Gastroesophageal sphincter (tissue), 3 donors: ENCODE measurements at regions not wholly inside any gene's neighbourhood (a gene's known extent, or its start where the extent isn't known, plus 50 kb on each side); places are given as distances from the start of the nearest gene placed in this dataset.

ENCODE experiments used
- POLR2A ChIP-seq, 2 donors: fragments of 450-650 bp; IDR thresholded peaks; one replicate each; pipeline ENCODE4 v1.6.1; 2017; ENCODE audit warnings: antibody characterized with exemption in 2 of 2, mild to moderate bottlenecking in 2 of 2, moderate library complexity in 1 of 2
- TF ChIP-seq, protein P1 (sequence below), 4 experiments: fragments of 200-600 bp in 2 of 4; fragments of 450-650 bp in 2 of 4; sonication (generic) in 1 of 4; IDR thresholded peaks; one replicate each; pipeline ENCODE4 v1.5.1; 2017 to 2019; ENCODE audit warnings: antibody characterized with exemption in 4 of 4, mild to moderate bottlenecking in 2 of 4, moderate library complexity in 2 of 4

DNA sequence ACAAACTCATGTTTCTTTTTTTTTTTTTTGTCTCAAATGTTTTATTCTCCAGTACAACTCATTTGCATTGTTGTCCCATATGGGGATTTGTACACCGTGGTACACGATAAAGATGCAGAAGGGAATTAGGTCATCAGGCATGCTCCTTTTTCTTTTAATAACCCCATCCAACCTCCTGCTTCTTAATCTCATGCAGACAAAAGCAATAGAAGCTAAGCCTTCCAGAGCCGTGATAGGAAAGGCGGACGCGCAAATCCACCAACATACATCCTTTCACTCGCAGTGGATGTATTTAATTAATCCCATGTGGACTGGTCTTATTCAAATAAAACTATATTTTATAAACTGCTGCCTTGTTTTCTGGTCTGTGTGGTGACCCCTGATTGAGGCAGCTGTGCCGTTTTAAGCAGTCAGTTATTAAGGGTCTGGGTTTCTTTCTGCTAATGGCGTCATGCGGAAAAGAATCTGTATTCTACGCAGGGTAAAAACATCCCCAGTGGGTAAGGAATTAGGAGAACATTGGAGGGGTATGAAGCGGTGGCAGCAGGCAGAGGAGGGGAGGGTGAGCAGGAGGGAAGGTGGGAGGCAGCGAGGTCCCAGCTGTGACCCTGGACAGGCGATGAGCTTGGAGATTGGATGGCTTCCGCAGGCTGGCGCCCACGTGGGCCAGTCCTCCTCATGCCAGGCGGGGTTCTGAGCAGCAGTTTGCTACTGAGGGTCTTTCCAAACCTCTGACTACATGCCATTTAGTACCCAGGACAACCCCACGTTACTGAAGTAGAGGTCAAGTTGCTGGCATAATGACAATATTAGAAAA lies 172.8 kb downstream of the LINC00237 start:
- TF ChIP-seq, protein P1, sequence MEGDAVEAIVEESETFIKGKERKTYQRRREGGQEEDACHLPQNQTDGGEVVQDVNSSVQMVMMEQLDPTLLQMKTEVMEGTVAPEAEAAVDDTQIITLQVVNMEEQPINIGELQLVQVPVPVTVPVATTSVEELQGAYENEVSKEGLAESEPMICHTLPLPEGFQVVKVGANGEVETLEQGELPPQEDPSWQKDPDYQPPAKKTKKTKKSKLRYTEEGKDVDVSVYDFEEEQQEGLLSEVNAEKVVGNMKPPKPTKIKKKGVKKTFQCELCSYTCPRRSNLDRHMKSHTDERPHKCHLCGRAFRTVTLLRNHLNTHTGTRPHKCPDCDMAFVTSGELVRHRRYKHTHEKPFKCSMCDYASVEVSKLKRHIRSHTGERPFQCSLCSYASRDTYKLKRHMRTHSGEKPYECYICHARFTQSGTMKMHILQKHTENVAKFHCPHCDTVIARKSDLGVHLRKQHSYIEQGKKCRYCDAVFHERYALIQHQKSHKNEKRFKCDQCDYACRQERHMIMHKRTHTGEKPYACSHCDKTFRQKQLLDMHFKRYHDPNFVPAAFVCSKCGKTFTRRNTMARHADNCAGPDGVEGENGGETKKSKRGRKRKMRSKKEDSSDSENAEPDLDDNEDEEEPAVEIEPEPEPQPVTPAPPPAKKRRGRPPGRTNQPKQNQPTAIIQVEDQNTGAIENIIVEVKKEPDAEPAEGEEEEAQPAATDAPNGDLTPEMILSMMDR (IDR thresholded peaks at IDR 0.05) = no peak
- no peak for TF ChIP-seq POLR2A (IDR thresholded peaks at IDR 0.05)
